K562 (cell line): ENCODE measurements at regions not wholly inside any gene's neighbourhood (a gene's known extent, or its start where the extent isn't known, plus 50 kb on each side); places are given as distances from the start of the nearest gene placed in this dataset.

ENCODE experiments used
- CREB1 ChIP-seq, 2 experiments: sonication (generic) in 1 of 2; formaldehyde crosslinking in 1 of 2; IDR thresholded peaks; 2 replicates each; pipeline versions ENCODE4 v1.6.1 to v1.8.0; 2012 to 2022; ENCODE audit warnings: inconsistent platforms in 1 of 2, mild to moderate bottlenecking in 1 of 2, missing genetic modification reagents in 1 of 2, moderate library complexity in 1 of 2
- CTCF ChIP-seq, 3 experiments: IDR thresholded peaks in 2 of 3; conservative IDR thresholded peaks in 1 of 3; 2 replicates each; pipeline ENCODE4 v1.5.1; 2011 to 2012; ENCODE audit warnings: low read length in 3 of 3, mild to moderate bottlenecking in 3 of 3, control low read depth in 2 of 3, improper control_type of control experiment in 1 of 3, inconsistent platforms in 1 of 3, low read depth in 1 of 3, mixed read lengths in 1 of 3, moderate library complexity in 1 of 3; ENCODE audit not compliant: insufficient read depth in 2 of 3
- EZH2 ChIP-seq: IDR thresholded peaks from 2 replicates; pipeline ENCODE4 v1.6.1; 2012; ENCODE audit warnings: low read depth, mild to moderate bottlenecking, inconsistent platforms, low read length, borderline replicate concordance
- FOS ChIP-seq: IDR thresholded peaks from 3 replicates; pipeline ENCODE4 v1.6.1; 2011; ENCODE audit not compliant: insufficient read length; ENCODE audit errors: extremely low read depth
- JUNB ChIP-seq: fragments of 450-650 bp; formaldehyde crosslinking; conservative IDR thresholded peaks from 2 replicates; pipeline ENCODE4 v1.4.0; 2020; ENCODE audit warnings: mild to moderate bottlenecking
- MAFK ChIP-seq: IDR thresholded peaks from 2 replicates; pipeline ENCODE4 v1.6.1; 2011; ENCODE audit warnings: low read length, improper control_type of control experiment
- PHF20 ChIP-seq: fragments of 450-650 bp; IDR thresholded peaks from 2 replicates; pipeline ENCODE4 v1.6.1; 2018; ENCODE audit not compliant: partially characterized antibody
- POLR2A ChIP-seq: fragments of 450-650 bp; conservative IDR thresholded peaks from 2 replicates; pipeline ENCODE4 v1.6.1; 2016
- RREB1 ChIP-seq: fragments of 250-450 bp; sonication (Bioruptor Pico); IDR thresholded peaks from 2 replicates; pipeline ENCODE4 v1.4.0; 2020
- TGIF2 ChIP-seq: sonication (generic); formaldehyde crosslinking; IDR thresholded peaks from 2 replicates; pipeline ENCODE4 v1.8.1; 2022; ENCODE audit warnings: mild to moderate bottlenecking, missing genetic modification reagents, moderate library complexity
- USF1 ChIP-seq: sonication (generic); formaldehyde crosslinking; IDR thresholded peaks from 2 replicates; pipeline ENCODE4 v1.9.0; 2022; ENCODE audit warnings: mild to moderate bottlenecking, missing genetic modification reagents
- VEZF1 ChIP-seq: fragments of 200-800 bp; sonication (Bioruptor generic); IDR thresholded peaks from 2 replicates; pipeline ENCODE4 v1.6.1; 2017; ENCODE audit warnings: missing genetic modification characterization, missing compliant biosample characterization

GRCh38 chr4:157713342-157713741 is 459.5 kb downstream of the GASK1B start:
- TF ChIP-seq JUNB (CRISPR knock-in tag) = no peak
- no peak for TF ChIP-seq MAFK
- no peak for TF ChIP-seq RREB1 (CRISPR knock-in tag)
- no peak for TF ChIP-seq TGIF2 (CRISPR knock-in tag)
- TF ChIP-seq FOS = no peak
- TF ChIP-seq EZH2 = no peak
- TF ChIP-seq VEZF1 (CRISPR knock-in tag) = no peak
- no peak for TF ChIP-seq CREB1 (IDR thresholded peaks at IDR 0.05)
- TF ChIP-seq CREB1 (CRISPR knock-in tag; IDR thresholded peaks at IDR 0.05) = no peak
- TF ChIP-seq USF1 (CRISPR knock-in tag) = no peak
- TF ChIP-seq POLR2A = no peak
- no peak for TF ChIP-seq CTCF (IDR thresholded peaks at IDR 0.05 in 2 of 3, conservative IDR thresholded peaks at IDR 0.05 in 1 of 3; ENCODE audit: insufficient read depth in 2 of 3, low read depth in 1 of 3, low read length in 3 of 3)
- TF ChIP-seq PHF20 = no peak
